HFF-Myc (cell line): ENCODE measurements at regions not wholly inside any gene's neighbourhood (a gene's known extent, or its start where the extent isn't known, plus 50 kb on each side); places are given as distances from the start of the nearest gene placed in this dataset.
A peak's percentile ranks its signal among the peaks of the same experiment; 100 is the strongest.

Experiments used
- DNase-seq: peaks from one replicate; pipeline ENCODE4 v3.0.0-alpha.2; 2011; ENCODE audit warnings: low read depth; ENCODE audit errors: extremely low read depth
- H3K4me3 ChIP-seq: replicated peaks from 2 replicates; pipeline ENCODE4 v1.5.1; 2011; ENCODE audit warnings: low read depth, mild to moderate bottlenecking, control low read depth, low read length
- CTCF ChIP-seq: IDR thresholded peaks from 2 replicates; pipeline ENCODE4 v1.5.1; 2012; ENCODE audit warnings: mild to moderate bottlenecking, low read depth, low read length, control low read depth; ENCODE audit errors: missing control alignments

DNA sequence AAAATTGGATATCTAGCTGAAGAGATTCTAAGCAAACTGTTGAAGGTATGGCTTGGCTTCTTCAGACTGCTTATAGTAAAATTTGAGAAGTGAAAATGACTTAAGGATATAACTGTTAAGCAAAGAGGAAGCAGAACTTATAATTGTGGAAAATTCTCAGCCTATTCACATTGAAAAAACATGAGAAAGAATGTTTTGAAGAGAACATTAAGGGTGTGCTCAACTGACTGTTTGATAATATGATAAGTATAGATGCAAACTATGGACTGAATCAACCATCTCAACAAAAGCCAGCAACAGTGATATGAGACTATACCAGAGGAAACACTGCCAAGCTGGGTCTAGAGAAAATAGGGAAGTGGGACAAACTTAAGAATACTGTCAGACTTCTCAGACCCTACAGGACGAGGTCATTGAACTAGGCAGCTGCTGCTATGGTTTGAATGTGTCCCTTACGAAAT is 133.1 kb upstream of the PPP1R3A start:
- no peak overlapping the region for H3K4me3 ChIP-seq
- TF ChIP-seq CTCF: no peak
- no peak for DNase-seq

DNA sequence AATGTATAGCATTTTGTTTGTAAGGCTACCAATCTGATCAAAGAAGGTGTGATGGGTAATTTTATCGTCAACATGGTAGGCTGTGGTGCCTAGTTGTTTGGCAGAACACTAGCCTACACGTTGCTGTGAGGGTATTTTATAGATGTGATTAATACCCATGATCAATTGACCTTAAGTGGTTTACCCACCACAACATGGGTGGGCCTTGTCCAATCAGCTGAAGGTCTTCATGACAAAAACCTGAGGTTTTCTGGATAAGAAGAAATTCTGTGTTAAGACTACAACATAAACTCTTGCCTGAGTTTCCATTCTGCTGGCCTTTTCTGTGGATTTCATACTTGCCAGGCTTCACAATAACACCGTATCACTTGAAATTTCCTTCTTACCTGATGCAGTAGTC is 131.8 kb upstream of the PPP1R3A start:
- no peak for TF ChIP-seq CTCF
- H3K4me3 ChIP-seq: no peak overlapping the region
- DNase-seq: no peak

- TF ChIP-seq CTCF: no peak
- DNase-seq: no peak
- H3K4me3 ChIP-seq: no peak overlapping the region
These were observed 129.8 kb upstream of the PPP1R3A start for GRCh38 chr7:114048386-114049235.

DNA sequence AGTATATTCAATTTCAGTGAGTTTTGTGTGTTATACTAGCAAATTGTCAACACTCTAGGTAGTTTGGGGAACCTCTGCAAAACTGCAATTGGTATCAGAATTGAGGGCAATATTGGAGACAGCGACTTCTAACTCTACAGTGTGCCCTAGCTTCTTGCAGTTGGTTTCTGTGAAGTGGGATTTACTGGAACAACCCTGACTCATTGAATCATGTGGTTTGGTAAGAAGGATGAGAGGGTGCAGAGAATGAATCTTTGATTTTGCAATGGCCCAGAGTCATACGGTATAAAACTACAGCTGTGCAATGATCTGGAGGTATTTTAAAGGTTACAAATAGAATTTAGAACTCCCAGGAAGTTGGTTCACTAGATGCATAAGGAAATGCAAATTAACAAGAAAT is 129.1 kb upstream of the PPP1R3A start:
- no peak for DNase-seq
- TF ChIP-seq CTCF: no peak

DNA sequence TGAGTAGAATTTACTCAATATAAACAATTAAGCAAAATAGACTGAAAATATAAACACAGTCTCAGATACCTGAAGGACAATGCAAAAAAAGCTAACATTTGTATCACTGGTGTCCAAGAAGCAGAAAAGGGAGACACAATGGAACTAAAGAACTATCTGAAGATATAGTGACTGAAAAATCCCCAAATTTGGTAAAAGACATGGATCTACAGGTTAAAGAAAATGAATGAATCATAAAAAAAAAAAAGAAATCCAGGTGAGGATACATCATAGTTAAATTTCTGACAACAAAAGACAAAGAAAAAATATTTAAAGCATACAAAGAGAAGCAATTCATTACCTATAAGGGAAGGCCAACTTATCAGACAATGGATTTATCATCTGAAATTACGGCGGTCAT is 114.7 kb upstream of the PPP1R3A start:
- no peak overlapping the region for H3K4me3 ChIP-seq
- TF ChIP-seq CTCF: no peak
- DNase-seq: no peak

More for the DNA sequence above, 129.1 kb upstream of the PPP1R3A start:
- H3K4me3 ChIP-seq: no peak overlapping the region

- peak; percentile 48 for DNase-seq
These were observed 107.8 kb upstream of the PPP1R3A start for GRCh38 chr7:114026486-114027089.

More at GRCh38 chr7:114026486-114027089, 107.8 kb upstream of the PPP1R3A start:
- H3K4me3 ChIP-seq: no peak overlapping the region
- peak; percentile 36 for TF ChIP-seq CTCF
